WTC11 (cell line): ENCODE measurements at regions not wholly inside any gene's neighbourhood (a gene's known extent, or its start where the extent isn't known, plus 50 kb on each side); places are given as distances from the start of the nearest gene placed in this dataset.
"Not testable (repeated sequence)": the region's sequence is repeated elsewhere in the genome, so short reads cannot be mapped to it uniquely, and the experiment has no call there.

Experiments
- ATF3 ChIP-seq: sonication (generic); formaldehyde crosslinking; conservative IDR thresholded peaks from 2 replicates; pipeline ENCODE4 v1.8.1; 2022; ENCODE audit warnings: mild to moderate bottlenecking, missing genetic modification reagents
- CREB1 ChIP-seq: sonication (generic); formaldehyde crosslinking; IDR thresholded peaks from 2 replicates; pipeline ENCODE4 v1.8.0; 2023; ENCODE audit warnings: mild to moderate bottlenecking, missing genetic modification reagents
- CTCF ChIP-seq: fragments of 200-600 bp; IDR thresholded peaks from 2 replicates; pipeline ENCODE4 v1.8.0; 2022; ENCODE audit warnings: antibody characterized with exemption
- FOXJ3 ChIP-seq: sonication (generic); formaldehyde crosslinking; IDR thresholded peaks from 2 replicates; pipeline ENCODE4 v1.9.0; 2021; ENCODE audit warnings: missing genetic modification reagents, mild to moderate bottlenecking, borderline replicate concordance
- GABPB1 ChIP-seq: sonication (generic); formaldehyde crosslinking; IDR thresholded peaks from 2 replicates; pipeline ENCODE4 v1.8.1; 2023; ENCODE audit warnings: mild to moderate bottlenecking, missing genetic modification reagents
- HMGA2 ChIP-seq: fragments of 250-450 bp; sonication (Bioruptor Pico); IDR thresholded peaks from 2 replicates; pipeline ENCODE4 v1.4.0; 2021; ENCODE audit warnings: mild to moderate bottlenecking, moderate library complexity
- KAT7 ChIP-seq: sonication (generic); formaldehyde crosslinking; IDR thresholded peaks from 2 replicates; pipeline ENCODE4 v1.8.1; 2023; ENCODE audit warnings: missing genetic modification reagents, mild to moderate bottlenecking, borderline replicate concordance
- MAX ChIP-seq: sonication (generic); formaldehyde crosslinking; IDR thresholded peaks from 2 replicates; pipeline ENCODE4 v1.8.0; 2022; ENCODE audit warnings: mild to moderate bottlenecking, missing genetic modification reagents
- MLX ChIP-seq: sonication (generic); formaldehyde crosslinking; IDR thresholded peaks from 2 replicates; pipeline ENCODE4 v1.8.1; 2023; ENCODE audit warnings: mild to moderate bottlenecking, missing genetic modification reagents, moderate library complexity
- OVOL2 ChIP-seq: fragments of 250-450 bp; sonication (Bioruptor Pico); IDR thresholded peaks from 2 replicates; pipeline ENCODE4 v1.9.0; 2021; ENCODE audit warnings: mild to moderate bottlenecking, borderline replicate concordance
- RELA ChIP-seq: sonication (generic); formaldehyde crosslinking; IDR thresholded peaks from 2 replicates; pipeline ENCODE4 v1.8.1; 2022; ENCODE audit warnings: missing genetic modification reagents, mild to moderate bottlenecking, borderline replicate concordance
- ZNF121 ChIP-seq: sonication (generic); formaldehyde crosslinking; IDR thresholded peaks from 2 replicates; pipeline ENCODE4 v1.8.0; 2023; ENCODE audit warnings: missing genetic modification reagents
- ZNF232 ChIP-seq: sonication (generic); formaldehyde crosslinking; IDR thresholded peaks from 2 replicates; pipeline ENCODE4 v1.8.0; 2022; ENCODE audit warnings: mild to moderate bottlenecking, missing genetic modification reagents

- not testable (repeated sequence) for TF ChIP-seq ZNF121 (CRISPR knock-in tag); CTCF; GABPB1 (CRISPR knock-in tag); CREB1 (CRISPR knock-in tag); OVOL2 (CRISPR knock-in tag); HMGA2; ATF3 (CRISPR knock-in tag); RELA (CRISPR knock-in tag); KAT7; ZNF232 (CRISPR knock-in tag); MAX (CRISPR knock-in tag); FOXJ3 (CRISPR knock-in tag); MLX (CRISPR knock-in tag)
Observed at GRCh38 chr6:88418921-88419810, 253.0 kb upstream of the CNR1 start.
